ENCODE measurements at regions not wholly inside any gene's neighbourhood (a gene's known extent, or its start where the extent isn't known, plus 50 kb on each side); places are given as distances from the start of the nearest gene placed in this dataset.

- DNase-seq (ENCODE audit: low read depth in 2 of 3, low spot score in 1 of 3), result no peak
Measured at GRCh38 chr1:30194046-30194619, 529.3 kb downstream of the MATN1 start.

GRCh38 chr1:30192969-30193630 is 530.3 kb downstream of the MATN1 start:
- DNase-seq (ENCODE audit: low read depth in 2 of 3, low spot score in 1 of 3), result no peak

- peak; percentile 2 to 11 (median 6) for DNase-seq (ENCODE audit: low read depth in 2 of 3, low spot score in 1 of 3)
Measured at GRCh38 chr1:30191154-30191702, 532.2 kb downstream of the MATN1 start.

GRCh38 chr1:30190511-30191153 is 532.8 kb downstream of the MATN1 start:
- DNase-seq (ENCODE audit: low read depth in 2 of 3, low spot score in 1 of 3), result no peak

- DNase-seq (ENCODE audit: low read depth in 2 of 3, low spot score in 1 of 3), result no peak
Measured at GRCh38 chr1:30189818-30190500, 533.4 kb downstream of the MATN1 start.

- DNase-seq (ENCODE audit: low read depth in 2 of 3, low spot score in 1 of 3), result no peak
Measured at GRCh38 chr1:30188999-30189398, 534.4 kb downstream of the MATN1 start.

- DNase-seq (ENCODE audit: low read depth in 2 of 3, low spot score in 1 of 3), result no peak
Measured at GRCh38 chr1:30188329-30188728, 535.1 kb downstream of the MATN1 start.

GRCh38 chr1:30187413-30188023 is 535.9 kb downstream of the MATN1 start:
- no peak for DNase-seq (ENCODE audit: low read depth in 2 of 3, low spot score in 1 of 3)

GRCh38 chr1:30186586-30186985 is 536.8 kb downstream of the MATN1 start:
- DNase-seq (ENCODE audit: low read depth in 2 of 3, low spot score in 1 of 3), result no peak

- no peak for DNase-seq (ENCODE audit: low read depth in 2 of 3, low spot score in 1 of 3)
Measured at GRCh38 chr1:30185809-30186208, 537.6 kb downstream of the MATN1 start.

GRCh38 chr1:30185313-30185712 is 538.1 kb downstream of the MATN1 start:
- no peak for DNase-seq (ENCODE audit: low read depth in 2 of 3, low spot score in 1 of 3)

- no peak for DNase-seq (ENCODE audit: low read depth in 2 of 3, low spot score in 1 of 3)
Measured at GRCh38 chr1:30184393-30185141, 538.8 kb downstream of the MATN1 start.

- no peak for DNase-seq (ENCODE audit: low read depth in 2 of 3, low spot score in 1 of 3)
Measured at GRCh38 chr1:30183895-30184294, 539.5 kb downstream of the MATN1 start.

- DNase-seq (ENCODE audit: low read depth in 2 of 3, low spot score in 1 of 3), result no peak
Measured at GRCh38 chr1:30183006-30183405, 540.4 kb downstream of the MATN1 start.

GRCh38 chr1:30179942-30180543 is 543.3 kb downstream of the MATN1 start:
- no peak for DNase-seq (ENCODE audit: low read depth in 2 of 3, low spot score in 1 of 3)

- no peak for DNase-seq (ENCODE audit: low read depth in 2 of 3, low spot score in 1 of 3)
Measured at GRCh38 chr1:30176477-30176876, 546.9 kb downstream of the MATN1 start.

- no peak for DNase-seq (ENCODE audit: low read depth in 2 of 3, low spot score in 1 of 3)
Measured at GRCh38 chr1:30174499-30174898, 548.9 kb downstream of the MATN1 start.

GRCh38 chr1:30173560-30173959 is 549.8 kb downstream of the MATN1 start:
- no peak for DNase-seq (ENCODE audit: low read depth in 2 of 3, low spot score in 1 of 3)

- no peak for DNase-seq (ENCODE audit: low read depth in 2 of 3, low spot score in 1 of 3)
Measured at GRCh38 chr1:30172757-30173156, 550.6 kb downstream of the MATN1 start.

- no peak for DNase-seq (ENCODE audit: low read depth in 2 of 3, low spot score in 1 of 3)
Measured at GRCh38 chr1:30172299-30172694, 551.1 kb downstream of the MATN1 start.

Measured in stimulated activated CD4-positive, alpha-beta T cell treated with anti-CD3 and anti-CD28 coated beads, Interleukin-12 subunit alpha, Interleukin-12 subunit beta, amount 100 ng/mL, for 48 hours (primary cell).